Esophagus muscularis mucosa (tissue), 4 donors: ENCODE measurements at regions not wholly inside any gene's neighbourhood (a gene's known extent, or its start where the extent isn't known, plus 50 kb on each side); places are given as distances from the start of the nearest gene placed in this dataset.

Source experiments
- DNase-seq: peaks from one replicate; pipeline ENCODE4 v3.0.0-alpha.2; 2017; ENCODE audit errors: extremely low spot score
- H3K27ac ChIP-seq, 4 donors: fragments of 200-600 bp; sonication (generic); replicated peaks in 1 of 4; 1 replicate in 3 of 4; 2 replicates in 1 of 4; pipeline ENCODE4 v1.5.1; 2016 to 2019; ENCODE audit warnings: mild to moderate bottlenecking in 1 of 4
- H3K27me3 ChIP-seq, 4 donors: fragments of 200-600 bp; sonication (generic); one replicate each; pipeline versions ENCODE4 v1.5.1 to v1.6.0; 2016 to 2019
- H3K36me3 ChIP-seq, 4 donors: fragments of 200-600 bp; sonication (generic); one replicate each; pipeline ENCODE4 v1.5.1; 2016 to 2019
- H3K4me1 ChIP-seq, 4 donors: fragments of 200-600 bp; sonication (generic); one replicate each; pipeline ENCODE4 v1.5.1; 2016 to 2019
- H3K4me3 ChIP-seq, 4 donors: fragments of 200-600 bp; sonication (generic); 1 replicate in 2 of 4; 2 replicates in 2 of 4; pipeline ENCODE4 v1.5.1; 2016 to 2019; ENCODE audit warnings: mild to moderate bottlenecking in 4 of 4, moderate library complexity in 1 of 4
- H3K9me3 ChIP-seq, 4 donors: fragments of 200-600 bp; sonication (generic); 1 replicate in 3 of 4; 2 replicates in 1 of 4; pipeline ENCODE4 v1.5.1; 2016 to 2019
- CTCF ChIP-seq, 3 experiments: fragments of 200-600 bp in 2 of 3; fragments of 450-650 bp in 1 of 3; sonication (generic) in 2 of 3; IDR thresholded peaks; one replicate each; pipeline ENCODE4 v1.5.1; 2017 to 2019; ENCODE audit warnings: antibody characterized with exemption in 3 of 3, mild to moderate bottlenecking in 2 of 3, moderate library complexity in 1 of 3
- EP300 ChIP-seq: sonication (generic); formaldehyde crosslinking; IDR thresholded peaks from one replicate; pipeline ENCODE4 v1.6.1; 2017; ENCODE audit warnings: antibody characterized with exemption
- POLR2A ChIP-seq: fragments of 450-650 bp; IDR thresholded peaks from one replicate; pipeline ENCODE4 v1.6.1; 2017; ENCODE audit warnings: antibody characterized with exemption, moderate library complexity, mild to moderate bottlenecking, low read depth
- POLR2AphosphoS5 ChIP-seq, 2 donors: sonication (generic); formaldehyde crosslinking; IDR thresholded peaks; one replicate each; pipeline ENCODE4 v1.6.1; 2017; ENCODE audit warnings: antibody characterized with exemption in 2 of 2
- WGBS: methylation state at CpG from one replicate; pipeline ENCODE4 v1.1.5; 2018; 5-methylcytosine and 5-hydroxymethylcytosine counted together
- intact Hi-C: fragments of 100-400 bp; cut with DNase I; formaldehyde crosslinking; loops from one replicate; pipeline ENCODE4 v1.15.1; 2023

DNA sequence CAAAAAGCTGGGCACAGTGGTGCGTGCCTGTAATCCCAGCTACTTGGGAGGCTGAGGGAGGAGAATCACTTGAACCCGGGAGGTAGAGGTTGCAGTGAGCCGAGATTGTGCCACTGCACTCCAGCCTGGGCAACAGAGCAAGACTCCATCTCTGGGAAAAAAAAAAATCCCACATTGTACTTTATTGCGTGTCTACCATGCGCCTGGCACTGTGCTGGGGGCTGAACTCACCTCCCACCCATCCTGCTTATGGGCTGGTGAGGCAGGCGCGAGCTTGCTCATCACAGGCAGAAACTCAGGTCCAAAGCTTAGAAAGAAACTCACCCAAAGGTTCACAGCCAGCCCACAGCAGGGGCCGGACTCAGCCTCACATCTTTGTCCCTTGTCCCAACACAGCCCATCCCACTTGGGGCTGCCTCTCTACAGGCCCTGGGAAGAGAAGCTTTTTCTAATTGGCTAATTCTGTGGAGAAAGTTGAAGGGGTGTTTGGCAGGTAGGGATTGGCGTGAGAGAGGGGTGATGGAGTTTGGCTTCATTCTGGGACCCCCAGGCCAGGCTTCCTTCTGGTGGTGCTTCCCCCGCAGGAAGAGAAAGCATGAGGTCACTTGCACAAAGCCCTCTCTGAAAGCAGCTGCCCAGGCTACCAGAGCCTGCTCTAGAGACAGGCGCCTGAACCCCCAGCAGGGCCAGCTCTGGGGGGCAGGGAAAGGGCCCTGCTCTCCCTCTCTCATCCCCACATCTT is 122.6 kb upstream of the SMAD3 start:
- Histone ChIP-seq H3K9me3 (no peaks in the 10 kb centered on the region), H3K4me3 (no peak overlapping the region), H3K36me3 (no peaks in the 10 kb centered on the region), H3K27ac (no peak overlapping the region), H3K27me3 (no peaks in the 10 kb centered on the region), H3K4me1 (peaks cover 0 to 32% (median 20%) of the 10 kb centered on the region in 4 donors)
- no peak for DNase-seq
- intact Hi-C loops = loop anchor here (10.0 kb wide), 2 partner anchors 222 to 892 kb away; no protein-coding TSS in a partner anchor
- WGBS = 94% methylated on average over 11 of the region's 11 CpGs
- TF ChIP-seq POLR2AphosphoS5 (IDR thresholded peaks at IDR 0.05) (no peak), POLR2A (no peak)

DNA sequence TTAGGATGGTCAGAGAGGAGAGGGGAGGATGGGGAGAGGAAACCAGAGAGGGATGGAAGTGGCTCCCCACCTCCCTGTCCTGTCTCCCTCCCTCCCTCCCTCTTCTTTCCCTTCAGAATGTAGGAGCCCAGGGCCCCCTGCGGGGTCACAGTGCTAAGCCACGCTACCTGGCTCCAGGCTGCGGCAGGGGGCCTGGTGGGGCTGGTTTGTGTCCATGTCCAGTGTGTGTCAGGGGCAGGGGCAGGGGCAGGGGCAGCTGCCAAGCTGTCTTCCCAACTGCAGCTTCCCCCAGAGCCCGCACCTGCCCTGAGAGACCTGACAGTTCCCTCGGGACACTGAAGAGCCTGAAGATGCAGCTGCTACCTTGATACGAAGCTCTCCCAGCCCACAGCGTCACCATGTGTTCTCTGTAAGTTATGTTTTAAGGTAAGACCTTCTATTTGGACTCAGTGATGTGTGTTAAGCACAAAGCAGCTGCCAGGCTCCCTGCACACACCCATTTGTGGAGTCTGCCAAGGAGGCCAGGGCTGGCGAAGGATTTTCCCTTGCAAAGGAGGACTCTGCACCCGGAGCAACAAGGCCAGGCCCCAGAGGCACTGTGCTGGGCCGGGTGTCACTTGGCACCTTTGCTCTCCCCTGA is 121.8 kb upstream of the SMAD3 start:
- Histone ChIP-seq H3K36me3 (no peaks in the 10 kb centered on the region), H3K9me3 (no peaks in the 10 kb centered on the region), H3K4me1 (peaks cover 0 to 32% (median 20%) of the 10 kb centered on the region in 4 donors), H3K27ac (no peak overlapping the region), H3K27me3 (no peaks in the 10 kb centered on the region), H3K4me3 (no peak overlapping the region)
- TF ChIP-seq POLR2AphosphoS5 (IDR thresholded peaks at IDR 0.05) (no peak), POLR2A (no peak), CTCF (IDR thresholded peaks at IDR 0.05) (no peak), EP300 (no peak)
- no peak for DNase-seq
- intact Hi-C loops = loop anchor here (10.0 kb wide), 2 partner anchors 221 to 891 kb away; no protein-coding TSS in a partner anchor
- 69% methylated on average over 2 of the region's 10 CpGs for WGBS

GRCh38 chr15:66944121-66944520 is 121.3 kb upstream of the SMAD3 start:
- H3K27ac ChIP-seq = no peak overlapping the region
- H3K4me3 ChIP-seq = no peak overlapping the region
- H3K9me3 ChIP-seq = no peaks in the 10 kb centered on the region
- no peaks in the 10 kb centered on the region for H3K36me3 ChIP-seq
- no peak for TF ChIP-seq EP300
- TF ChIP-seq CTCF (IDR thresholded peaks at IDR 0.05) = no peak
- TF ChIP-seq POLR2AphosphoS5 (IDR thresholded peaks at IDR 0.05) = no peak
- TF ChIP-seq POLR2A = no peak
- DNase-seq = no peak
- no peaks in the 10 kb centered on the region for H3K27me3 ChIP-seq
- intact Hi-C loops = loop anchor here (10.0 kb wide), 2 partner anchors 221 to 891 kb away; no protein-coding TSS in a partner anchor
- H3K4me1 ChIP-seq = peaks cover 0 to 32% (median 20%) of the 10 kb centered on the region in 4 donors
- WGBS = 97% methylated on average over 7 of the region's 14 CpGs

DNA sequence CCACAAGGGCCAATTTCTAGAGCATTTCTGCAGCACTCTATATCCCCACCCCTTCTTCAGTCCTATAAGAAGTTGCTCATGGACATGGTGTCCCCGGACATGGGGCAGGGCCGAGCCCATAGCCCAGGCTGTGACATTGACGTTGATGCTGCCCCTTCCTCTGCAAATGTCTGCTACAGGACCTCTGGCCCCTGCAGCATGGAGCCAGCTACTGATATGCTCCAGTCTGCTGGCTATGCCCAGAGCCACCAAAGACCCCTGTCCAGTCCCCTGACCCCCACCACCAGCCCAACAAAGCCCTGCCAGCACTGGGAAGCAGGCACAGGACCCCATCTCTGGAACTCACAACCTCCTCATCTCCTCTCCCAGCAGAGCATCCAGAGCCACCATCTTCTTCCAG is 120.1 kb upstream of the SMAD3 start:
- Histone ChIP-seq H3K4me1 (peaks cover 0 to 24% (median 14%) of the 10 kb centered on the region in 4 donors), H3K27ac (no peak overlapping the region), H3K27me3 (no peaks in the 10 kb centered on the region), H3K4me3 (no peak overlapping the region), H3K9me3 (no peaks in the 10 kb centered on the region), H3K36me3 (no peaks in the 10 kb centered on the region)
- WGBS = 100% methylated on average over 3 of the region's 3 CpGs
- DNase-seq = no peak
- TF ChIP-seq POLR2AphosphoS5 (IDR thresholded peaks at IDR 0.05) (no peak), EP300 (no peak)
- intact Hi-C loops = loop anchor here (10.0 kb wide), 2 partner anchors 220 to 890 kb away; no protein-coding TSS in a partner anchor

GRCh38 chr15:66945842-66946241 is 119.6 kb upstream of the SMAD3 start:
- no peak for DNase-seq
- TF ChIP-seq POLR2A = no peak
- TF ChIP-seq CTCF (IDR thresholded peaks at IDR 0.05) = no peak
- no peak for TF ChIP-seq POLR2AphosphoS5 (IDR thresholded peaks at IDR 0.05)
- TF ChIP-seq EP300 = no peak
- H3K27ac ChIP-seq = no peak overlapping the region
- H3K27me3 ChIP-seq = no peaks in the 10 kb centered on the region
- H3K4me1 ChIP-seq = peaks cover 0 to 18% (median 9%) of the 10 kb centered on the region in 4 donors
- 87% methylated on average over 4 of the region's 4 CpGs for WGBS
- H3K36me3 ChIP-seq = no peaks in the 10 kb centered on the region
- H3K9me3 ChIP-seq = no peaks in the 10 kb centered on the region
- H3K4me3 ChIP-seq = no peak overlapping the region
- intact Hi-C loops = loop anchor here (2.0 to 10.0 kb wide), 4 partner anchors 219 to 889 kb away; no protein-coding TSS in a partner anchor
